ENCODE measurements at regions not wholly inside any gene's neighbourhood (a gene's known extent, or its start where the extent isn't known, plus 50 kb on each side); places are given as distances from the start of the nearest gene placed in this dataset.

DNA sequence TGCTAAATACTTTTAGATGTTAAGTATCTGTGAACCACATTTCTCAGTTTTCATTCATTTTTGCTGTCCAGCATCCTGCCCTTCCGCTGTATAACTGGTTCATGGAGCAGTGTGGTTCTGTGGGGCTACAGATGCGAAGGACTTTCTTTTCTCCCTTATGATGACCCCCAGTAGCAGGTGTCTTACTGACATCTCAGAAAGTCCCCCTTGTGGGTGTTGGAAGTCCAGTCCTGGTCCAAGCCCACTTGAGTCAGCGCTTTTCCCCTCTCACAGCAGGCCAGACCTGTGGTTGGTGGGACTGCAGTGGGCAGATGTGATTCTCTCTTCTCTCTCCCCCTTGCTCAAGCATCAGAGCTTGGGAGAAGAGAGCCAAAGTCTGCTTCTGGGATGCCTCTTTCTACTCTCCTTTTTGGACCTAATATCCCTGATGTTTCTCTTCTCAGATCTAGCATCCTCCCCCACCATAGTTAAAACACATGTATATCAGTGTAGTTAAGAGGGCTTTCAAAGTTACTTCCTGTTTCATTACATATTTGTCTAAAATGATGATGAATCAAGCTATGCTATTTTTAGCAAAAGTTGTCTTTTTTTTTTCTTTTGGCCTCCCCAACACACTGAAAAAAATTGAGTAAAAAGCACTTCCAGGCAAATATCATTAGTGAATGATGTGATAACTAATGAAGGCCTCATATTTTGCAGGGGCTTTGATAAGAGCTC is 119.5 kb upstream of the ZNF618 start:
- H3K14ac ChIP-seq (replicated peaks; ENCODE audit: low read depth, low read length) = no peak overlapping the region
- no peak overlapping the region for H3K23ac ChIP-seq (ENCODE audit: low read depth, low read length)
- no peaks in the 10 kb centered on the region for H3K9me1 ChIP-seq (ENCODE audit: insufficient read depth, low read length)
- no peak overlapping the region for H3K27ac ChIP-seq (ENCODE audit: insufficient read depth, low read length)
- H2BK20ac ChIP-seq (ENCODE audit: low read depth, low read length) = no peak overlapping the region
- no peaks in the 10 kb centered on the region for H4K20me1 ChIP-seq (ENCODE audit: insufficient read depth, low read length)
- no peak overlapping the region for H4K8ac ChIP-seq (ENCODE audit: low read depth in 2 of 2, low read length in 2 of 2)
- no peak overlapping the region for H2BK120ac ChIP-seq (ENCODE audit: low read depth, low read length)
- no peak overlapping the region for H2AK9ac ChIP-seq (replicated peaks; ENCODE audit: low read depth, low read length, poor library complexity)
- H2BK5ac ChIP-seq (ENCODE audit: low read depth, low read length, poor library complexity, severe bottlenecking) = no peak overlapping the region
- ChIA-PET CTCF (interaction anchor here (0.6 kb wide), 1 partner anchor 353 kb away, joined by 4 read pairs; no protein-coding TSS in a partner anchor), POLR2A (ENCODE audit: unreplicated experiment) (no interaction called here)
- no peak overlapping the region for H3K4me3 ChIP-seq (ENCODE audit: insufficient read depth, low read depth, low read length)
- intact Hi-C loops (cut with micrococcal nuclease) (no loop called here), in situ Hi-C loops (cut with MboI; ENCODE audit: low sequenced_read_pairs) (loop anchor here (25.0 kb wide), 1 partner anchor 106 kb away; no protein-coding TSS in a partner anchor), dilution Hi-C loops (cut with HindIII; ENCODE audit: low sequenced_read_pairs, unreplicated experiment) (no loop called here)
- H3K18ac ChIP-seq (ENCODE audit: low read depth, low read length) = no peak overlapping the region
- ATAC-seq (ENCODE audit: low read depth) (no peak), DNase-seq (no peak)
- H3K4me1 ChIP-seq (ENCODE audit: control insufficient read depth, insufficient read depth, low read length) = no peaks in the 10 kb centered on the region
- H4K91ac ChIP-seq (ENCODE audit: insufficient read depth, low read depth, low read length) = no peak overlapping the region
- no peak overlapping the region for H2BK15ac ChIP-seq (ENCODE audit: low read depth, low read length)
- H3K4ac ChIP-seq (ENCODE audit: low read depth, low read length) = no peak overlapping the region
- H3K56ac ChIP-seq (ENCODE audit: extremely low read depth, insufficient read depth, low read length) = no peak overlapping the region
- H3K9ac ChIP-seq (ENCODE audit: low read depth, low read length) = no peak overlapping the region
- no TSS peak for BruUV-seq (replicated peaks)
- H2AK5ac ChIP-seq (ENCODE audit: low read depth, low read length) = no peak overlapping the region
- no peak overlapping the region for H2AFZ ChIP-seq (replicated peaks; ENCODE audit: low read length, poor library complexity)
- TF ChIP-seq MAZ (IDR thresholded peaks at IDR 0.05; ENCODE audit: borderline replicate concordance, low read depth, low read length) = no peak
- no peak for TF ChIP-seq RFX5 (IDR thresholded peaks at IDR 0.05; ENCODE audit: low read depth, low read length)
- no peak for TF ChIP-seq NFE2L2 (IDR thresholded peaks at IDR 0.05; ENCODE audit: low read depth, low read length)
- no peak for TF ChIP-seq RAD21 (IDR thresholded peaks at IDR 0.05; ENCODE audit: low read length)
- TF ChIP-seq SMC3 (IDR thresholded peaks at IDR 0.05; ENCODE audit: low read depth, low read length) = no peak
- no peak for TF ChIP-seq BHLHE40 (IDR thresholded peaks at IDR 0.05; ENCODE audit: low read depth, low read length)
- TF ChIP-seq, protein P1, sequence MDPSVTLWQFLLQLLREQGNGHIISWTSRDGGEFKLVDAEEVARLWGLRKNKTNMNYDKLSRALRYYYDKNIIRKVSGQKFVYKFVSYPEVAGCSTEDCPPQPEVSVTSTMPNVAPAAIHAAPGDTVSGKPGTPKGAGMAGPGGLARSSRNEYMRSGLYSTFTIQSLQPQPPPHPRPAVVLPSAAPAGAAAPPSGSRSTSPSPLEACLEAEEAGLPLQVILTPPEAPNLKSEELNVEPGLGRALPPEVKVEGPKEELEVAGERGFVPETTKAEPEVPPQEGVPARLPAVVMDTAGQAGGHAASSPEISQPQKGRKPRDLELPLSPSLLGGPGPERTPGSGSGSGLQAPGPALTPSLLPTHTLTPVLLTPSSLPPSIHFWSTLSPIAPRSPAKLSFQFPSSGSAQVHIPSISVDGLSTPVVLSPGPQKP (IDR thresholded peaks at IDR 0.05; ENCODE audit: borderline replicate concordance, low read depth, low read length) = no peak
- no peak for TF ChIP-seq FOS (IDR thresholded peaks at IDR 0.05; ENCODE audit: low read depth, low read length)
- no peak for TF ChIP-seq CTCF (conservative IDR thresholded peaks at IDR 0.05; ENCODE audit: low read depth, low read length)
- no peak for TF ChIP-seq RCOR1 (IDR thresholded peaks at IDR 0.05; ENCODE audit: insufficient replicate concordance, low read length)
- TF ChIP-seq POLR2A (IDR thresholded peaks at IDR 0.05; ENCODE audit: low read depth, low read length) = no peak
- TF ChIP-seq CHD1 (IDR thresholded peaks at IDR 0.05; ENCODE audit: low read depth, low read length) = no peak
- TF ChIP-seq MXI1 (IDR thresholded peaks at IDR 0.05; ENCODE audit: borderline replicate concordance, low read depth, low read length) = no peak
- no peak for TF ChIP-seq CEBPB (IDR thresholded peaks at IDR 0.05; ENCODE audit: low read depth, low read length)
- TF ChIP-seq MAFK (IDR thresholded peaks at IDR 0.05; ENCODE audit: low read depth, low read length) = no peak
- no peak for TF ChIP-seq USF2 (IDR thresholded peaks at IDR 0.05; ENCODE audit: low read depth, low read length)
- no peak overlapping the region for H4K5ac ChIP-seq (ENCODE audit: low read depth, low read length)
- H3K27me3 ChIP-seq (ENCODE audit: control insufficient read depth, insufficient read depth, low read length) = peaks cover 34% of the 10 kb centered on the region
- H3K79me1 ChIP-seq (ENCODE audit: low read depth in 1 of 2, low read length in 2 of 2) = no peaks in the 10 kb centered on the region
- no peaks in the 10 kb centered on the region for H3K36me3 ChIP-seq (ENCODE audit: control insufficient read depth, insufficient read depth, low read length)
- H3K9me3 ChIP-seq (ENCODE audit: control insufficient read depth, insufficient read depth, low read length) = peaks cover 4% of the 10 kb centered on the region; the same call in 1 of the 2 replicates
- no CpG with 5 or more reads among the region's 3 CpGs for WGBS, 2 experiments (ENCODE audit: extremely low coverage in 2 of 2, insufficient read length in 1 of 2)
- H3K4me2 ChIP-seq (ENCODE audit: low read depth, low read length) = no peak overlapping the region

All from IMR-90 (cell line).